HCT116 (cell line): ENCODE measurements at regions not wholly inside any gene's neighbourhood (a gene's known extent, or its start where the extent isn't known, plus 50 kb on each side); places are given as distances from the start of the nearest gene placed in this dataset.

ENCODE experiments used
- ATAC-seq: fragments of 200-7000 bp; cut with Tn5 transposase; 2 replicates; pipeline ENCODE4 v1.9.1; 2020; ENCODE audit warnings: mild to moderate bottlenecking, moderate library complexity
- BruUV-seq: library from RNA; stranded (reverse); fragments of 400-500 nt; replicated peaks from 2 replicates; lab custom pipeline; 2021; lab: Mats Ljungman, UMichigan
- CTCF ChIA-PET: fragments of 300-600 bp; sonication (Branson Sonifier 250); formaldehyde crosslinking; loops from one replicate; lab custom pipeline; 2021; ENCODE audit warnings: antibody characterized with exemption; lab: Charles Lee
- POLR2A ChIA-PET: fragments of 300-600, 350-600 bp; sonication (Branson Sonifier 250); formaldehyde crosslinking; loops from one replicate; lab custom pipeline; 2021; ENCODE audit warnings: antibody characterized with exemption; lab: Charles Lee
- RAD21 ChIA-PET, 2 experiments: fragments of 300-600 bp; sonication (Branson Sonifier 250); formaldehyde crosslinking; loops; one replicate each; lab custom pipeline; 2023; ENCODE audit warnings: low total read pairs in 2 of 2; ENCODE audit not compliant: uncharacterized antibody in 2 of 2, unreplicated experiment in 2 of 2, low non-redundant PET in 1 of 2; lab: Charles Lee
- DNase-seq: peaks from one replicate; pipeline ENCODE4 v3.0.0-alpha.2; 2010; ENCODE audit warnings: low read depth, low spot score
- H2AFZ ChIP-seq: fragments of 200-600 bp; shearing (Covaris generic), sonication (generic); 2 replicates; pipeline ENCODE4 v1.6.1; 2017; ENCODE audit warnings: low read depth, mixed run types, mixed read lengths, antibody characterized with exemption, low read length; ENCODE audit not compliant: poor library complexity, severe bottlenecking
- H3K27ac ChIP-seq: 2 replicates; pipeline ENCODE4 v1.5.1; 2012; ENCODE audit warnings: low read depth, low read length
- H3K27me3 ChIP-seq: fragments of 200-600 bp; sonication (generic); 2 replicates; pipeline ENCODE4 v1.6.1; 2016; ENCODE audit warnings: mixed run types, low read length, mixed read lengths; ENCODE audit not compliant: insufficient read depth
- H3K36me3 ChIP-seq, 2 experiments: fragments of 200-500 bp in 1 of 2; fragments of 200-600 bp in 1 of 2; sonication (Bioruptor generic) in 1 of 2; sonication (generic) in 1 of 2; 2 replicates each; pipeline versions ENCODE4 v1.5.1 to v1.6.1; 2014 to 2016; ENCODE audit warnings: low read length in 2 of 2, inconsistent platforms in 1 of 2, mixed read lengths in 1 of 2, mixed run types in 1 of 2; ENCODE audit not compliant: insufficient read depth in 2 of 2, control insufficient read depth in 1 of 2
- H3K4me1 ChIP-seq, 2 experiments: fragments of 200-600 bp in 1 of 2; sonication (generic) in 1 of 2; 2 replicates each; pipeline versions ENCODE4 v1.5.1 to v1.6.1; 2012 to 2017; ENCODE audit warnings: low read length in 2 of 2, inconsistent platforms in 1 of 2, mild to moderate bottlenecking in 1 of 2, mixed read lengths in 1 of 2, mixed run types in 1 of 2, moderate library complexity in 1 of 2; ENCODE audit not compliant: insufficient read depth in 2 of 2, control insufficient read depth in 1 of 2
- H3K4me2 ChIP-seq: fragments of 200-600 bp; sonication (generic); 2 replicates; pipeline ENCODE4 v1.6.1; 2017; ENCODE audit warnings: mixed run types, low read length, mixed read lengths
- H3K4me3 ChIP-seq, 2 experiments: fragments of 200-600 bp in 1 of 2; sonication (generic) in 1 of 2; replicated peaks in 1 of 2; 2 replicates each; pipeline ENCODE4 v1.5.1; 2011 to 2016; ENCODE audit warnings: low read length in 2 of 2, control low read depth in 1 of 2, low read depth in 1 of 2, mild to moderate bottlenecking in 1 of 2, mixed read lengths in 1 of 2, mixed run types in 1 of 2
- H3K79me2 ChIP-seq: fragments of 200-600 bp; sonication (generic); 2 replicates; pipeline ENCODE4 v1.6.1; 2017; ENCODE audit warnings: mild to moderate bottlenecking, mixed run types, low read length, moderate library complexity, mixed read lengths; ENCODE audit not compliant: insufficient read depth
- H3K9ac ChIP-seq: fragments of 200-600 bp; sonication (generic); 2 replicates; pipeline ENCODE4 v1.6.1; 2016; ENCODE audit warnings: low read length, mixed read lengths
- H3K9me2 ChIP-seq: fragments of 200-600 bp; sonication (generic), shearing (Covaris generic); 2 replicates; pipeline ENCODE4 v1.6.1; 2017; ENCODE audit warnings: mixed run types, mild to moderate bottlenecking, moderate library complexity; ENCODE audit not compliant: insufficient read depth
- H3K9me3 ChIP-seq, 2 experiments: fragments of 200-500 bp in 1 of 2; fragments of 200-600 bp in 1 of 2; sonication (Bioruptor generic) in 1 of 2; sonication (generic) in 1 of 2; 2 replicates each; pipeline ENCODE4 v1.6.1; 2014 to 2017; ENCODE audit warnings: low read length in 2 of 2, mixed read lengths in 2 of 2, inconsistent platforms in 1 of 2, low read depth in 1 of 2, mild to moderate bottlenecking in 1 of 2, mixed run types in 1 of 2, moderate library complexity in 1 of 2; ENCODE audit not compliant: control insufficient read depth in 1 of 2, insufficient read depth in 1 of 2
- H4K20me1 ChIP-seq: fragments of 200-600 bp; sonication (generic), shearing (Covaris generic); 2 replicates; pipeline ENCODE4 v1.6.1; 2017; ENCODE audit warnings: mixed run types, mild to moderate bottlenecking, moderate library complexity; ENCODE audit not compliant: insufficient read depth
- ATF3 ChIP-seq: IDR thresholded peaks from 2 replicates; pipeline ENCODE4 v1.6.1; 2012
- CBX3 ChIP-seq: IDR thresholded peaks from 2 replicates; pipeline ENCODE4 v1.6.1; 2012; ENCODE audit warnings: low read depth
- CTCF ChIP-seq, 3 experiments: fragments of 200-600 bp in 1 of 3; sonication (generic) in 1 of 3; IDR thresholded peaks in 2 of 3; conservative IDR thresholded peaks in 1 of 3; 2 replicates each; pipeline ENCODE4 v1.5.1; 2012 to 2017; ENCODE audit warnings: low read depth in 2 of 3, low read length in 2 of 3, antibody characterized with exemption in 1 of 3, borderline replicate concordance in 1 of 3, control low read depth in 1 of 3, mild to moderate bottlenecking in 1 of 3, mixed read lengths in 1 of 3, mixed run types in 1 of 3, moderate library complexity in 1 of 3; ENCODE audit not compliant: insufficient read depth in 1 of 3
- EGR1 ChIP-seq: IDR thresholded peaks from 2 replicates; pipeline ENCODE4 v1.6.1; 2012; ENCODE audit warnings: low read depth
- EZH2 ChIP-seq: fragments of 200-600 bp; sonication (generic); IDR thresholded peaks from 2 replicates; pipeline ENCODE4 v1.6.1; 2017; ENCODE audit warnings: antibody characterized with exemption, mixed run types
- FOSL1 ChIP-seq: IDR thresholded peaks from 2 replicates; pipeline ENCODE4 v1.6.1; 2012; ENCODE audit warnings: low read depth
- POLR2AphosphoS5 ChIP-seq: IDR thresholded peaks from 2 replicates; pipeline ENCODE4 v1.6.1; 2011; ENCODE audit warnings: mild to moderate bottlenecking, low read depth, low read length, moderate library complexity
- REST ChIP-seq: IDR thresholded peaks from 2 replicates; pipeline ENCODE4 v1.6.1; 2012; ENCODE audit warnings: low read depth
- SRF ChIP-seq: IDR thresholded peaks from 2 replicates; pipeline ENCODE4 v1.6.1; 2012; ENCODE audit warnings: low read depth
- TCF7L2 ChIP-seq: IDR thresholded peaks from 2 replicates; pipeline ENCODE4 v1.7.0; 2011; ENCODE audit warnings: borderline replicate concordance, inconsistent platforms; ENCODE audit not compliant: insufficient read depth, insufficient read length; ENCODE audit errors: extremely low read depth
- intact Hi-C: fragments of 100-400 bp; cut with micrococcal nuclease; formaldehyde crosslinking; loops from 2 replicates; pipeline ENCODE4 v1.10.0; 2022

- TF ChIP-seq EZH2: no peak
- TF ChIP-seq FOSL1: no peak
- no peak for TF ChIP-seq REST
- H2AFZ ChIP-seq: no peak overlapping the region
- H3K27me3 ChIP-seq: no peaks in the 10 kb centered on the region
- no peaks in the 10 kb centered on the region for H3K79me2 ChIP-seq
- DNase-seq: no peak
- no peaks in the 10 kb centered on the region for H3K4me1 ChIP-seq
- no peaks in the 10 kb centered on the region for H3K36me3 ChIP-seq
- intact Hi-C loops: no loop called here
- POLR2A ChIA-PET: no interaction called here
- no TSS peak for BruUV-seq
- RAD21 ChIA-PET: no interaction called here
- no peak overlapping the region for H3K4me3 ChIP-seq
- H4K20me1 ChIP-seq: no peaks in the 10 kb centered on the region
- H3K9me3 ChIP-seq: no peaks in the 10 kb centered on the region
- no peak overlapping the region for H3K4me2 ChIP-seq
- CTCF ChIA-PET: no interaction called here
- H3K9ac ChIP-seq: no peak overlapping the region
- no peak for ATAC-seq
- H3K27ac ChIP-seq: no peak overlapping the region
- no peaks in the 10 kb centered on the region for H3K9me2 ChIP-seq
Observed at GRCh38 chr9:88816141-88816540, 175.1 kb upstream of the S1PR3 start.

GRCh38 chr9:88816591-88816990 is 174.7 kb upstream of the S1PR3 start:
- Histone ChIP-seq H3K9ac (no peak overlapping the region), H3K9me3 (no peaks in the 10 kb centered on the region), H3K27me3 (no peaks in the 10 kb centered on the region), H4K20me1 (no peaks in the 10 kb centered on the region), H2AFZ (no peak overlapping the region), H3K4me2 (no peak overlapping the region), H3K4me3 (no peak overlapping the region), H3K27ac (no peak overlapping the region), H3K9me2 (no peaks in the 10 kb centered on the region), H3K79me2 (no peaks in the 10 kb centered on the region), H3K4me1 (no peaks in the 10 kb centered on the region), H3K36me3 (no peaks in the 10 kb centered on the region)
- ATAC-seq (no peak), DNase-seq (no peak)
- no TSS peak for BruUV-seq
- intact Hi-C loops: no loop called here
- RAD21 ChIA-PET: no interaction called here
- TF ChIP-seq EGR1 (no peak), TCF7L2 (no peak), EZH2 (no peak), CBX3 (no peak), ATF3 (no peak), SRF (no peak), CTCF (IDR thresholded peaks at IDR 0.05 in 2 of 3, conservative IDR thresholded peaks at IDR 0.05 in 1 of 3; ENCODE audit: borderline replicate concordance in 1 of 3, insufficient read depth in 1 of 3, low read depth in 2 of 3, low read length in 2 of 3) (no peak), POLR2AphosphoS5 (no peak)
- CTCF ChIA-PET: no interaction called here
- POLR2A ChIA-PET: no interaction called here
